NT2/D1 (cell line): ENCODE measurements at regions not wholly inside any gene's neighbourhood (a gene's known extent, or its start where the extent isn't known, plus 50 kb on each side); places are given as distances from the start of the nearest gene placed in this dataset.

Experiments used
- SUZ12 ChIP-seq: IDR thresholded peaks from 2 replicates; pipeline ENCODE4 v1.6.1; 2011; ENCODE audit not compliant: insufficient read length, insufficient read depth; ENCODE audit errors: extremely low read depth
- YY1 ChIP-seq: IDR thresholded peaks from 2 replicates; pipeline ENCODE4 v1.6.1; 2011; ENCODE audit not compliant: insufficient read length, insufficient read depth
- ZNF274 ChIP-seq: IDR thresholded peaks from 2 replicates; pipeline ENCODE4 v1.6.1; 2011; ENCODE audit warnings: mild to moderate bottlenecking, low read depth, low read length

DNA sequence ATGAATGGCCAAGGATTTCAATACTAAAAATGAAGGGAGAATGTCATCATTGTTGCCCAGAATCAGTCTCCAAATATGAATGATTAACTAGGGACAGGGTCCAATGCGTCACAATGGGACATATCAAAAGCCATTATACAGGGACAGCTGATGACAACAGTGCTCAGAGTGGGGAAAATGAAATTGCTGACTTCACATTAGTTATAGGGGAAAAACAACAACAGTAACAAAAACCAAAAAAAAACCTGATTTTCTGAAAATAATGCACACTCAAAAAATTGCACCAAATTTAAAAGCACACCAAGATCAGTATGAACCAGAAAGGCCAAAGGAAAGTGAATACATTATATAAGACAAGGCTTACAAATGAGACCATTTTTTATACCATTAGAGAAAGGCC lies 353.2 kb upstream of the SOX5 start:
- no peak for TF ChIP-seq YY1
- no peak for TF ChIP-seq ZNF274
- no peak for TF ChIP-seq SUZ12
